ENCODE measurements at regions not wholly inside any gene's neighbourhood (a gene's known extent, or its start where the extent isn't known, plus 50 kb on each side); places are given as distances from the start of the nearest gene placed in this dataset.

GRCh38 chr4:29199485-29199884, 1520.7 kb upstream of the PCDH7 start:
- DNase-seq = no peak

- DNase-seq = no peak
These were observed 1507.1 kb upstream of the PCDH7 start for GRCh38 chr4:29213020-29213419.

GRCh38 chr4:29220761-29221160, 1499.4 kb upstream of the PCDH7 start:
- DNase-seq = no peak

GRCh38 chr4:29224911-29225310, 1495.3 kb upstream of the PCDH7 start:
- no peak for DNase-seq

- DNase-seq = no peak
These were observed 1479.5 kb upstream of the PCDH7 start for GRCh38 chr4:29240641-29241040.

- DNase-seq = no peak
These were observed 1477.1 kb upstream of the PCDH7 start for GRCh38 chr4:29243054-29243453.

GRCh38 chr4:29243851-29244250, 1476.3 kb upstream of the PCDH7 start:
- no peak for DNase-seq

- no peak for DNase-seq
These were observed 1460.6 kb upstream of the PCDH7 start for GRCh38 chr4:29259556-29259955.

GRCh38 chr4:29262986-29263385, 1457.2 kb upstream of the PCDH7 start:
- DNase-seq = peak; percentile 2

GRCh38 chr4:29276150-29276549, 1444.0 kb upstream of the PCDH7 start:
- no peak for DNase-seq

- no peak for DNase-seq
These were observed 1442.8 kb upstream of the PCDH7 start for GRCh38 chr4:29277381-29277780.

- DNase-seq = no peak
These were observed 1441.6 kb upstream of the PCDH7 start for GRCh38 chr4:29278585-29278984.

- no peak for DNase-seq
These were observed 1431.1 kb upstream of the PCDH7 start for GRCh38 chr4:29289118-29289517.

GRCh38 chr4:29295280-29295679, 1424.9 kb upstream of the PCDH7 start:
- DNase-seq = no peak

GRCh38 chr4:29304595-29304994, 1415.6 kb upstream of the PCDH7 start:
- no peak for DNase-seq

GRCh38 chr4:29307256-29307655, 1412.9 kb upstream of the PCDH7 start:
- no peak for DNase-seq

GRCh38 chr4:29307755-29308154, 1412.4 kb upstream of the PCDH7 start:
- no peak for DNase-seq

GRCh38 chr4:29309050-29309449, 1411.1 kb upstream of the PCDH7 start:
- no peak for DNase-seq

GRCh38 chr4:29310252-29310651, 1409.9 kb upstream of the PCDH7 start:
- DNase-seq = no peak

GRCh38 chr4:29311247-29311646, 1408.9 kb upstream of the PCDH7 start:
- DNase-seq = no peak

GRCh38 chr4:29319663-29320340, 1400.4 kb upstream of the PCDH7 start:
- DNase-seq = no peak

GRCh38 chr4:29320947-29321620, 1399.1 kb upstream of the PCDH7 start:
- DNase-seq = no peak

GRCh38 chr4:29326004-29326403, 1394.2 kb upstream of the PCDH7 start:
- no peak for DNase-seq

GRCh38 chr4:29326816-29327215, 1393.4 kb upstream of the PCDH7 start:
- no peak for DNase-seq

All from right kidney (tissue), 1 donor.